GM12878 (cell line): ENCODE measurements at regions not wholly inside any gene's neighbourhood (a gene's known extent, or its start where the extent isn't known, plus 50 kb on each side); places are given as distances from the start of the nearest gene placed in this dataset.

Source experiments
- ATAC-seq: fragments of 200-7000 bp; cut with Tn5 transposase; 3 replicates; pipeline ENCODE4 v1.9.1; 2020; ENCODE audit warnings: mild to moderate bottlenecking, moderate library complexity
- BruUV-seq: library from RNA; stranded (reverse); fragments of 400-500 nt; replicated peaks from 2 replicates; lab custom pipeline; 2021; lab: Mats Ljungman, UMichigan
- CTCF ChIA-PET: fragments of 300-600 bp; sonication (Branson Sonifier 250); formaldehyde crosslinking; extraction: SDS; loops from one replicate; lab custom pipeline; 2021; ENCODE audit warnings: inconsistent platforms; lab: Yijun Ruan, JAX
- POLR2A ChIA-PET: fragments of 350-600 bp; formaldehyde crosslinking; extraction: SDS; loops from one replicate; lab custom pipeline; 2021; ENCODE audit warnings: inconsistent platforms; lab: Charles Lee
- RAD21 ChIA-PET: fragments of 300-600 bp; sonication (Branson Sonifier 250); formaldehyde crosslinking; loops from one replicate; lab custom pipeline; 2023; ENCODE audit warnings: antibody characterized with exemption; ENCODE audit not compliant: unreplicated experiment; lab: Charles Lee
- SMC1A ChIA-PET: fragments of 300-600 bp; sonication (Branson Sonifier 250); formaldehyde crosslinking; loops from one replicate; lab custom pipeline; 2023; ENCODE audit not compliant: unreplicated experiment, uncharacterized antibody; lab: Charles Lee
- DNase-seq: peaks from one replicate; pipeline ENCODE4 v3.0.0-alpha.2; 2011; ENCODE audit warnings: low read depth, low spot score
- FAIRE-seq: peaks from 3 replicates; lab custom pipeline; 2011; peaks lifted over from hg19 to GRCh38; lab: Jason Lieb, UNC
- H2AFZ ChIP-seq: 2 replicates; pipeline ENCODE4 v1.6.0; 2011; ENCODE audit warnings: low read depth, low read length, control low read depth; ENCODE audit not compliant: control insufficient read depth
- H3K27ac ChIP-seq: 2 replicates; pipeline ENCODE4 v1.5.1; 2011; ENCODE audit warnings: control low read depth; ENCODE audit not compliant: control insufficient read depth, insufficient read depth
- H3K27me3 ChIP-seq, 2 experiments: replicated peaks in 1 of 2; 2 replicates each; pipeline versions ENCODE4 v1.6.0 to v1.6.1; 2011; ENCODE audit warnings: low read length in 1 of 2; ENCODE audit not compliant: control insufficient read depth in 2 of 2, insufficient read depth in 2 of 2
- H3K36me3 ChIP-seq, 2 experiments: 2 replicates each; pipeline ENCODE4 v1.5.1; 2011; ENCODE audit warnings: low read length in 1 of 2; ENCODE audit not compliant: control insufficient read depth in 2 of 2, insufficient read depth in 2 of 2
- H3K4me1 ChIP-seq: 2 replicates; pipeline ENCODE4 v1.6.1; 2011; ENCODE audit warnings: mild to moderate bottlenecking, low read length, moderate library complexity, mixed read lengths; ENCODE audit not compliant: control insufficient read depth, insufficient read depth
- H3K4me2 ChIP-seq: 2 replicates; pipeline ENCODE4 v1.6.0; 2011; ENCODE audit warnings: control low read depth; ENCODE audit not compliant: control insufficient read depth, insufficient read depth
- H3K4me3 ChIP-seq: fragments of 200-600 bp; sonication (generic); 2 replicates; pipeline ENCODE4 v1.5.1; 2016
- H3K79me2 ChIP-seq: 2 replicates; pipeline ENCODE4 v1.6.0; 2011; ENCODE audit warnings: low read length; ENCODE audit not compliant: control insufficient read depth, insufficient read depth
- H3K9ac ChIP-seq: 2 replicates; pipeline ENCODE4 v1.8.0; 2011; ENCODE audit warnings: low read length, control low read depth, mixed read lengths; ENCODE audit not compliant: control insufficient read depth, insufficient read depth
- H3K9me3 ChIP-seq: replicated peaks from 3 replicates; pipeline ENCODE4 v1.5.1; 2011; ENCODE audit warnings: mild to moderate bottlenecking, low read length; ENCODE audit not compliant: control insufficient read depth, insufficient read depth
- H4K20me1 ChIP-seq: 2 replicates; pipeline ENCODE4 v1.6.0; 2011; ENCODE audit not compliant: control insufficient read depth, insufficient read depth
- BACH1 ChIP-seq: fragments of 450-650 bp; IDR thresholded peaks from 2 replicates; pipeline ENCODE4 v1.6.1; 2017; ENCODE audit warnings: mild to moderate bottlenecking, borderline replicate concordance
- EP300 ChIP-seq, 2 experiments: fragments of 150-350 bp in 1 of 2; IDR thresholded peaks; 2 replicates each; pipeline ENCODE4 v1.6.1; 2011 to 2012; ENCODE audit warnings: low read depth in 2 of 2, low read length in 2 of 2, borderline replicate concordance in 1 of 2, improper control_type of control experiment in 1 of 2, inconsistent platforms in 1 of 2; ENCODE audit not compliant: control insufficient read depth in 1 of 2
- HSF1 ChIP-seq: fragments of 150-350 bp; IDR thresholded peaks from 2 replicates; pipeline ENCODE4 v1.6.1; 2014; ENCODE audit warnings: mild to moderate bottlenecking, low read depth, low read length
- IKZF2 ChIP-seq, 2 experiments: fragments of 450-650 bp; IDR thresholded peaks; 2 replicates each; pipeline ENCODE4 v1.6.1; 2017; ENCODE audit warnings: mild to moderate bottlenecking in 2 of 2, moderate library complexity in 2 of 2
- IRF4 ChIP-seq: IDR thresholded peaks from 2 replicates; pipeline ENCODE4 v1.6.1; 2011; ENCODE audit warnings: low read depth, low read length
- MLLT1 ChIP-seq: fragments of 450-650 bp; IDR thresholded peaks from 2 replicates; pipeline ENCODE4 v1.6.1; 2016; ENCODE audit warnings: mild to moderate bottlenecking
- MXI1 ChIP-seq: fragments of 150-350 bp; IDR thresholded peaks from 2 replicates; pipeline ENCODE4 v1.6.1; 2011; ENCODE audit warnings: low read depth, mild to moderate bottlenecking, inconsistent platforms, low read length, improper control_type of control experiment
- NFYB ChIP-seq: IDR thresholded peaks from 2 replicates; pipeline ENCODE4 v1.6.1; 2011; ENCODE audit warnings: low read depth, mild to moderate bottlenecking, low read length, improper control_type of control experiment, moderate library complexity; ENCODE audit not compliant: insufficient read depth
- POU2F2 ChIP-seq: IDR thresholded peaks from 3 replicates; pipeline ENCODE4 v1.6.1; 2011; ENCODE audit warnings: low read depth, mild to moderate bottlenecking, low read length, borderline replicate concordance
- RB1 ChIP-seq: fragments of 450-650 bp; formaldehyde crosslinking; IDR thresholded peaks from 2 replicates; pipeline ENCODE4 v1.6.1; 2017; ENCODE audit warnings: mild to moderate bottlenecking, borderline replicate concordance
- RUNX3 ChIP-seq: IDR thresholded peaks from 2 replicates; pipeline ENCODE4 v1.6.1; 2012; ENCODE audit warnings: low read length, inconsistent platforms
- SMARCA5 ChIP-seq: fragments of 450-650 bp; IDR thresholded peaks from 2 replicates; pipeline ENCODE4 v1.6.1; 2017; ENCODE audit warnings: mild to moderate bottlenecking
- USF1 ChIP-seq: IDR thresholded peaks from 2 replicates; pipeline ENCODE4 v1.6.1; 2011; ENCODE audit warnings: borderline replicate concordance, low read depth, mild to moderate bottlenecking, moderate library complexity, mixed read lengths, low read length; ENCODE audit not compliant: insufficient read depth; ENCODE audit errors: extremely low read length
- ZZZ3 ChIP-seq: IDR thresholded peaks from 2 replicates; pipeline ENCODE4 v1.6.1; 2011; ENCODE audit warnings: low read depth; ENCODE audit not compliant: control insufficient read depth, insufficient read length
- WGBS: methylation state at CpG from one replicate; pipeline ENCODE4 v1.1.6; 2016; ENCODE audit warnings: low lambda C conversion rate; ENCODE audit not compliant: insufficient replicate concordance, insufficient coverage; ENCODE audit errors: missing lambda C conversion rate; 5-methylcytosine and 5-hydroxymethylcytosine counted together
- in situ Hi-C: fragments of 300-500 bp; cut with MboI; formaldehyde crosslinking; loops from 9 replicates; pipeline ENCODE4 v1.14.3; 2018; ENCODE audit warnings: mixed read lengths
- intact Hi-C: fragments of 100-400 bp; cut with micrococcal nuclease; formaldehyde crosslinking; loops from one replicate; pipeline ENCODE4 v1.14.2; 2022; ENCODE audit not compliant: unreplicated experiment

GRCh38 chr5:106367281-106367680 is 1303.5 kb downstream of the EFNA5 start:
- H3K27ac ChIP-seq, result no peak overlapping the region
- no peaks in the 10 kb centered on the region for H3K79me2 ChIP-seq
- SMC1A ChIA-PET, result interaction anchor here (0.7 to 1.5 kb wide), 4 partner anchors 9 to 256 kb away, joined by 3 to 5 read pairs (median 4); no protein-coding TSS in a partner anchor
- FAIRE-seq, result no peak
- in situ Hi-C loops, result no loop called here
- H3K27me3 ChIP-seq, result no peaks in the 10 kb centered on the region
- BruUV-seq, result no TSS peak
- CTCF ChIA-PET, result no interaction called here
- no peak overlapping the region for H3K4me3 ChIP-seq
- DNase-seq, result no peak
- no peak for TF ChIP-seq IKZF2 (IDR thresholded peaks at IDR 0.05)
- no peak for TF ChIP-seq MXI1
- no peak overlapping the region for H3K9ac ChIP-seq
- no peak overlapping the region for H3K4me2 ChIP-seq
- POLR2A ChIA-PET, result no interaction called here
- RAD21 ChIA-PET, result no interaction called here
- no peaks in the 10 kb centered on the region for H4K20me1 ChIP-seq
- intact Hi-C loops, result no loop called here
- no peaks in the 10 kb centered on the region for H3K4me1 ChIP-seq
- 13% methylated on average over 1 of the region's 1 CpG for WGBS
- no peak for ATAC-seq
- H3K9me3 ChIP-seq, result no peaks in the 10 kb centered on the region
- no peaks in the 10 kb centered on the region for H3K36me3 ChIP-seq
- H2AFZ ChIP-seq, result no peak overlapping the region

- intact Hi-C loops (no loop called here), in situ Hi-C loops (no loop called here)
- Histone ChIP-seq H3K27me3 (no peaks in the 10 kb centered on the region), H3K4me1 (no peaks in the 10 kb centered on the region), H3K36me3 (no peaks in the 10 kb centered on the region), H3K9ac (no peak overlapping the region), H4K20me1 (no peaks in the 10 kb centered on the region), H3K4me2 (no peak overlapping the region), H2AFZ (no peak overlapping the region), H3K9me3 (no peaks in the 10 kb centered on the region), H3K79me2 (no peaks in the 10 kb centered on the region), H3K4me3 (no peak overlapping the region), H3K27ac (no peak overlapping the region)
- ATAC-seq, result no peak
- no TSS peak for BruUV-seq
- no peak for FAIRE-seq
- ChIA-PET CTCF (no interaction called here), RAD21 (no interaction called here), SMC1A (no interaction called here), POLR2A (no interaction called here)
- TF ChIP-seq USF1 (no peak), RUNX3 (no peak), HSF1 (no peak), ZZZ3 (no peak), EP300 (IDR thresholded peaks at IDR 0.05; ENCODE audit: borderline replicate concordance in 1 of 2, control insufficient read depth in 1 of 2, low read depth in 2 of 2, low read length in 2 of 2) (no peak), MLLT1 (no peak), POU2F2 (no peak), RB1 (no peak), SMARCA5 (no peak), IRF4 (no peak), NFYB (no peak), BACH1 (no peak)
- WGBS, result 0% methylated on average over 1 of the region's 1 CpG
- no peak for DNase-seq
Observed at GRCh38 chr5:106363578-106363977, 1307.2 kb downstream of the EFNA5 start.
